Gastrocnemius medialis (tissue), 4 donors: ENCODE measurements at regions not wholly inside any gene's neighbourhood (a gene's known extent, or its start where the extent isn't known, plus 50 kb on each side); places are given as distances from the start of the nearest gene placed in this dataset.

Experiments used
- ATAC-seq, 2 donors: fragments of 150-250 bp; one replicate each; pipeline ENCODE4 v1.9.1; 2016
- DNase-seq, 2 donors: peaks; one replicate each; pipeline ENCODE4 v3.0.0-alpha.2; 2019
- H3K27ac ChIP-seq, 4 donors: fragments of 200-600 bp; sonication (generic); 1 replicate in 1 of 4; 2 replicates in 3 of 4; pipeline ENCODE4 v1.5.1; 2016 to 2018; ENCODE audit warnings: mild to moderate bottlenecking in 2 of 4, moderate library complexity in 1 of 4
- H3K27me3 ChIP-seq, 3 donors: fragments of 200-600 bp; sonication (generic) in 2 of 3; 1 replicate in 1 of 3; 2 replicates in 2 of 3; pipeline versions ENCODE4 v1.5.1 to v1.6.0; 2016 to 2019; ENCODE audit warnings: mild to moderate bottlenecking in 1 of 3, moderate library complexity in 1 of 3
- H3K36me3 ChIP-seq, 2 donors: fragments of 200-600 bp; sonication (generic) in 1 of 2; one replicate each; pipeline ENCODE4 v1.5.1; 2017 to 2018
- H3K4me1 ChIP-seq, 2 donors: fragments of 200-600 bp; sonication (generic) in 1 of 2; one replicate each; pipeline ENCODE4 v1.5.1; 2016 to 2017; ENCODE audit warnings: mild to moderate bottlenecking in 2 of 2
- H3K4me3 ChIP-seq, 4 donors: fragments of 200-600 bp; sonication (generic) in 3 of 4; 1 replicate in 1 of 4; 2 replicates in 3 of 4; pipeline ENCODE4 v1.5.1; 2016 to 2019; ENCODE audit warnings: mild to moderate bottlenecking in 2 of 4
- H3K9me3 ChIP-seq, 3 donors: fragments of 200-600 bp; sonication (generic) in 2 of 3; 1 replicate in 1 of 3; 2 replicates in 2 of 3; pipeline ENCODE4 v1.5.1; 2016 to 2019
- POLR2A ChIP-seq, 2 donors: fragments of 450-650 bp; IDR thresholded peaks; one replicate each; pipeline ENCODE4 v1.6.1; 2017; ENCODE audit warnings: antibody characterized with exemption in 2 of 2, mild to moderate bottlenecking in 2 of 2, moderate library complexity in 2 of 2
- in situ Hi-C, 4 donors: fragments of 200-750 bp; cut with MboI; loops; one replicate each; pipeline versions ENCODE4 v1.15.0 to v1.8.0; 2017; ENCODE audit warnings: low sequenced_read_pairs in 4 of 4
- intact Hi-C: fragments of 100-400 bp; cut with DNase I; formaldehyde crosslinking; loops from one replicate; pipeline ENCODE4 v1.15.1; 2023; ENCODE audit warnings: low total_unique reads
- TF ChIP-seq, protein P1 (sequence below), 5 experiments: fragments of 450-650 bp in 3 of 5; fragments of 200-600 bp in 2 of 5; sonication (generic) in 2 of 5; IDR thresholded peaks in 4 of 5; conservative IDR thresholded peaks in 1 of 5; 1 replicate in 4 of 5; 2 replicates in 1 of 5; pipeline ENCODE4 v1.5.1; 2016 to 2019; ENCODE audit warnings: antibody characterized with exemption in 5 of 5, mild to moderate bottlenecking in 3 of 5, moderate library complexity in 3 of 5

DNA sequence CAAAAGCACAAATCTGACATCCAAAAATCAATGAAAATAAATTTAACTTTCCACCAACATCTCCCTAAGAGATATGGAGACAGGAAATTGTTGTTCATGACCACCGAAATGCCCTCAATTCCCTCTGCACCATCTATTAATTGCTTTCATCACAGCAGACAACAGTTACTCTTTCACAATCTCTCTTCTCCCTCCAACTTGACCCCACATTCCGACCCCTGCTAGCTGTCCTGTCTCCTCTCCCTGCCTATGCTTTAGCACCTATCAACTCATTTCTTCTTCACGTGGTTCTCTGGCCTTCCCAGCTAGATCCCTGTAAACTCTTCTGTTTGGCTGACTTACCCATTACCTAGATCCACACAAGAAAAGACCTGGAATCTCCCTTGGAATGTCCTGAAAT lies 173.9 kb upstream of the ADAMTS9 start:
- in situ Hi-C loops: no loop called here

DNA sequence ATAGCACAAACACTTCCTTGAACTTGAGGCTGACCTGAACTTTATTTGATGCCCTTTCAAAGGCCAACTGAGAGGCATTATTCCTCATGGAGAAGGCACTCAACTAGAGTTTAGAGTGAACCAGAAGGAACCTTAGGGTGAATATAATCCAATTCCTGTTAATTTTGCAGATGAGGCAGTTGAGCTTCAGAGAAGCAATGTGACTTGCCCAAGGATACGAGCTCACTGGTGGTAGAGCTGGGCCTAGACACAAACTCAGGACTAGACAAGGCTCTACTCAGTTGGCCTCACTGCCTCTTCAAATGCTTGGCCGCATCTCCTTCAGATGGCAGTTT lies 172.7 kb upstream of the ADAMTS9 start:
- no peaks in the 10 kb centered on the region for H3K27me3 ChIP-seq
- TF ChIP-seq POLR2A (IDR thresholded peaks at IDR 0.05): no peak
- TF ChIP-seq, protein P1, sequence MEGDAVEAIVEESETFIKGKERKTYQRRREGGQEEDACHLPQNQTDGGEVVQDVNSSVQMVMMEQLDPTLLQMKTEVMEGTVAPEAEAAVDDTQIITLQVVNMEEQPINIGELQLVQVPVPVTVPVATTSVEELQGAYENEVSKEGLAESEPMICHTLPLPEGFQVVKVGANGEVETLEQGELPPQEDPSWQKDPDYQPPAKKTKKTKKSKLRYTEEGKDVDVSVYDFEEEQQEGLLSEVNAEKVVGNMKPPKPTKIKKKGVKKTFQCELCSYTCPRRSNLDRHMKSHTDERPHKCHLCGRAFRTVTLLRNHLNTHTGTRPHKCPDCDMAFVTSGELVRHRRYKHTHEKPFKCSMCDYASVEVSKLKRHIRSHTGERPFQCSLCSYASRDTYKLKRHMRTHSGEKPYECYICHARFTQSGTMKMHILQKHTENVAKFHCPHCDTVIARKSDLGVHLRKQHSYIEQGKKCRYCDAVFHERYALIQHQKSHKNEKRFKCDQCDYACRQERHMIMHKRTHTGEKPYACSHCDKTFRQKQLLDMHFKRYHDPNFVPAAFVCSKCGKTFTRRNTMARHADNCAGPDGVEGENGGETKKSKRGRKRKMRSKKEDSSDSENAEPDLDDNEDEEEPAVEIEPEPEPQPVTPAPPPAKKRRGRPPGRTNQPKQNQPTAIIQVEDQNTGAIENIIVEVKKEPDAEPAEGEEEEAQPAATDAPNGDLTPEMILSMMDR (IDR thresholded peaks at IDR 0.05 in 4 of 5, conservative IDR thresholded peaks at IDR 0.05 in 1 of 5): no peak
- no peak overlapping the region for H3K27ac ChIP-seq
- no peak for ATAC-seq
- intact Hi-C loops: no loop called here
- no peak for DNase-seq
- no peak overlapping the region for H3K4me3 ChIP-seq
- in situ Hi-C loops: no loop called here
- no peaks in the 10 kb centered on the region for H3K36me3 ChIP-seq
- H3K4me1 ChIP-seq: no peaks in the 10 kb centered on the region
- H3K9me3 ChIP-seq: no peaks in the 10 kb centered on the region

More for the DNA sequence above, 173.9 kb upstream of the ADAMTS9 start:
- TF ChIP-seq, protein P1 (IDR thresholded peaks at IDR 0.05 in 4 of 5, conservative IDR thresholded peaks at IDR 0.05 in 1 of 5): no peak
- TF ChIP-seq POLR2A (IDR thresholded peaks at IDR 0.05): no peak
- H3K9me3 ChIP-seq: no peaks in the 10 kb centered on the region
- H3K36me3 ChIP-seq: no peaks in the 10 kb centered on the region
- ATAC-seq: no peak
- intact Hi-C loops: no loop called here
- no peak overlapping the region for H3K4me3 ChIP-seq
- no peak for DNase-seq
- no peaks in the 10 kb centered on the region for H3K4me1 ChIP-seq
- no peaks in the 10 kb centered on the region for H3K27me3 ChIP-seq
- H3K27ac ChIP-seq: no peak overlapping the region

DNA sequence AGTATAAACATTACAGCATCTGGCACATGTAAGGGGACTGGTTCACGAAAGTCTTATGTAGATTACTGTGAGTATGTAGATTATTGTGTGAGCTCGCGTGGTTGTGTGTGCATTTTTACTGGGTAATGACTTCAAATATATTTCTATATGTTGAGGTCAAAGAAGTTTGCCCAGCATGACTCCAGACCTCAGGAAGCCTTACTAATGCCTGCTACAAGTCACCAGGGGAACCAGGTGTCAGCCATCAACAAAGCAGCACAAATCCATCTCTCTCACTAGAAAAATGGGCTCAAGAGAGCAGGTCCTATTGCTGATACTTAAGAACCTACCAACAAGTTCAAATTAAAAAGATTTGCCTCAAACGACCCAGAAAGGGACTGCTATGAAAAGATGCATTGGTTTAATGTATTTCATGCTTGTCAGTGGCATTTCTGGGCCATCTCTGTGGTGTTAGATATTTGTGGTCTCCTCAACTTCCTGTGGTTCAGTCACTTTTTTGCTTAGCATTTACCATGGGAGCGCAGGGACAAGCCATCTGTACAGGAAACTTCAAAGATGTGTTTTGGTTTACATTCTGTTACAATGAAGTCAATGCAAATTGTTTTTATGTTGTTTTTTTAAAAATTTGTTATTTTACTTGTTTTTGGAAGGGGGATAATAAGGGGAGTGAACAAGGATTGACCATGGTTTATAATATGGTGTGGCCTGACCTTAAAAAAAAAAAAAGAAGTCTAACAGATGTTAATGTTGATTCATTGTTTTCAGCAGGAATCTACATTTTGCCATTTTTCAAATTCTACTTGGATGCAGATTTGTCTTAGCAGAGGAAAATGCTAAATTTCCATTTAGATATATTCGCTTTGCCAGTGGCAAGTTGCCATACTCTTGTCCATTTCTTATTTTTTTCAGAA lies 172.1 kb upstream of the ADAMTS9 start:
- Histone ChIP-seq H3K4me1 (no peaks in the 10 kb centered on the region), H3K36me3 (no peaks in the 10 kb centered on the region), H3K27ac (no peak overlapping the region), H3K9me3 (no peaks in the 10 kb centered on the region), H3K27me3 (no peaks in the 10 kb centered on the region), H3K4me3 (no peak overlapping the region)
- TF ChIP-seq, protein P1 (IDR thresholded peaks at IDR 0.05 in 4 of 5, conservative IDR thresholded peaks at IDR 0.05 in 1 of 5): no peak
- TF ChIP-seq POLR2A (IDR thresholded peaks at IDR 0.05): no peak
- no peak for DNase-seq
- in situ Hi-C loops (no loop called here), intact Hi-C loops (no loop called here)
- ATAC-seq: no peak

DNA sequence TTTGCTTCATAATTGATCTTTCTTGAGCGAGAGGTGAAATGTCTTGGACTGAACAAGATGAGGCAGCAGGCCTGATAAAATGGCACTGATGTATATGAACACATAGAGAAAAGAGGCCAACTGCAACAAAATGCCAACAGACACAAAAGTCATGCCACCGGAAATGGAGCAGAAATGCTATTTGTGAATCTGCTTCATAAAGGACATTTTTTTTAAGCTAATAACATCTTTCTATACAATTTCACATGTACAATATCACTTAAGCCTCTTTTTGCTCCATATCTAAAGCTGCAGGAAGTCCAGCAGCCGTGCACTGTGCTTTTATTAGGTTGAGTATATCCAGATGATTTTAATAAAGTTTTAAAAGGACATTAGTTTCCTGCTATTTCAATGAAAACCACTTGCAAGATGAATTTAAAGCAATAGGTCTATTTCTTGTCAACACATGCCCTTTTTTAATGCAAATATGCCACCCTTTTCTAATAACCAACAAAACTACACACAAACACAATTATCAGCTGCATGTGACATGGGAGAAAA lies 169.2 kb upstream of the ADAMTS9 start:
- Histone ChIP-seq H3K4me3 (no peak overlapping the region), H3K4me1 (no peaks in the 10 kb centered on the region), H3K27me3 (no peaks in the 10 kb centered on the region), H3K36me3 (no peaks in the 10 kb centered on the region), H3K27ac (no peak overlapping the region), H3K9me3 (no peaks in the 10 kb centered on the region)
- no peak for TF ChIP-seq POLR2A (IDR thresholded peaks at IDR 0.05)
- TF ChIP-seq, protein P1 (IDR thresholded peaks at IDR 0.05 in 4 of 5, conservative IDR thresholded peaks at IDR 0.05 in 1 of 5): no peak
- intact Hi-C loops: no loop called here
- DNase-seq: no peak
- in situ Hi-C loops: no loop called here
- ATAC-seq: no peak
